Testis (tissue), 2 donors: ENCODE measurements at regions not wholly inside any gene's neighbourhood (a gene's known extent, or its start where the extent isn't known, plus 50 kb on each side); places are given as distances from the start of the nearest gene placed in this dataset.
"Not testable (repeated sequence)": the region's sequence is repeated elsewhere in the genome, so short reads cannot be mapped to it uniquely, and the experiment has no call there.

Experiments
- DNase-seq: peaks from one replicate; pipeline ENCODE4 v3.0.0-alpha.2; 2019
- H3K27ac ChIP-seq, 2 donors: fragments of 200-600 bp; sonication (generic); one replicate each; pipeline ENCODE4 v1.5.1; 2019
- H3K27me3 ChIP-seq: fragments of 200-600 bp; sonication (generic); one replicate; pipeline ENCODE4 v1.5.1; 2019
- H3K36me3 ChIP-seq: fragments of 200-600 bp; sonication (generic); one replicate; pipeline ENCODE4 v1.5.1; 2017; ENCODE audit warnings: low read depth; ENCODE audit errors: missing control alignments
- H3K4me1 ChIP-seq: fragments of 200-600 bp; sonication (generic); one replicate; pipeline ENCODE4 v1.5.1; 2019
- H3K4me3 ChIP-seq, 2 donors: fragments of 200-600 bp; sonication (generic); one replicate each; pipeline ENCODE4 v1.5.1; 2017 to 2019
- H3K9me3 ChIP-seq: fragments of 200-600 bp; sonication (generic); one replicate; pipeline ENCODE4 v1.5.1; 2017
- POLR2A ChIP-seq: fragments of 450-650 bp; IDR thresholded peaks from one replicate; pipeline ENCODE4 v1.6.1; 2017; ENCODE audit warnings: antibody characterized with exemption, mild to moderate bottlenecking, moderate library complexity
- WGBS, 2 donors: methylation state at CpG; one replicate each; pipeline ENCODE4 v1.1.5; 2018; 5-methylcytosine and 5-hydroxymethylcytosine counted together
- intact Hi-C: fragments of 100-400 bp; cut with DNase I; formaldehyde crosslinking; loops from one replicate; pipeline ENCODE4 v1.15.1; 2023; ENCODE audit warnings: low total_unique reads
- TF ChIP-seq, protein P1 (sequence below), 3 experiments: fragments of 450-650 bp in 2 of 3; fragments of 200-600 bp in 1 of 3; sonication (generic) in 1 of 3; IDR thresholded peaks; one replicate each; pipeline ENCODE4 v1.5.1; 2016 to 2019; ENCODE audit warnings: antibody characterized with exemption in 3 of 3, mild to moderate bottlenecking in 2 of 3, moderate library complexity in 1 of 3

DNA sequence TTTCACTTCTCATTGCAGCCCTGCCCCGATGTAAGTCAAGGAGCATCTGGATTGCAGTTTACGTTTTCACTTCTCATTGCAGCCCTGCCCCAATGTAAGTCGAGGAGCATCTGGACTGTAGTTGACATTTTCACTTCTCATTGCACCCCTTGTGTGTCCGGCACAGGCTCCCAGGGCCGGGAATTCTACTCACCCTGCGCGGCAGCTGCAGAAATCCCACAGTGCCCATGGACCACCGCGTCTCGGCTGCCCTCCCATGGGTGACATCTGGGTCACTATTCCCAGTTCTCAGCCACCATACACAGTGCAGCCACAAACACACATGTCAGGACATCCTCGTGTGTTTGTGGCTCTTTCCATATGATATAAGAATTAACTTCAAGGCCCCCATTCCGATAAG lies 378.5 kb downstream of the ADGRD1 start:
- H3K9me3 ChIP-seq = no peaks in the 10 kb centered on the region
- H3K4me3 ChIP-seq = no peak overlapping the region
- intact Hi-C loops = no loop called here
- no peaks in the 10 kb centered on the region for H3K27me3 ChIP-seq
- H3K27ac ChIP-seq = no peak overlapping the region
- H3K4me1 ChIP-seq = no peaks in the 10 kb centered on the region
- TF ChIP-seq, protein P1, sequence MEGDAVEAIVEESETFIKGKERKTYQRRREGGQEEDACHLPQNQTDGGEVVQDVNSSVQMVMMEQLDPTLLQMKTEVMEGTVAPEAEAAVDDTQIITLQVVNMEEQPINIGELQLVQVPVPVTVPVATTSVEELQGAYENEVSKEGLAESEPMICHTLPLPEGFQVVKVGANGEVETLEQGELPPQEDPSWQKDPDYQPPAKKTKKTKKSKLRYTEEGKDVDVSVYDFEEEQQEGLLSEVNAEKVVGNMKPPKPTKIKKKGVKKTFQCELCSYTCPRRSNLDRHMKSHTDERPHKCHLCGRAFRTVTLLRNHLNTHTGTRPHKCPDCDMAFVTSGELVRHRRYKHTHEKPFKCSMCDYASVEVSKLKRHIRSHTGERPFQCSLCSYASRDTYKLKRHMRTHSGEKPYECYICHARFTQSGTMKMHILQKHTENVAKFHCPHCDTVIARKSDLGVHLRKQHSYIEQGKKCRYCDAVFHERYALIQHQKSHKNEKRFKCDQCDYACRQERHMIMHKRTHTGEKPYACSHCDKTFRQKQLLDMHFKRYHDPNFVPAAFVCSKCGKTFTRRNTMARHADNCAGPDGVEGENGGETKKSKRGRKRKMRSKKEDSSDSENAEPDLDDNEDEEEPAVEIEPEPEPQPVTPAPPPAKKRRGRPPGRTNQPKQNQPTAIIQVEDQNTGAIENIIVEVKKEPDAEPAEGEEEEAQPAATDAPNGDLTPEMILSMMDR (IDR thresholded peaks at IDR 0.05) = no peak
- no peak for TF ChIP-seq POLR2A
- WGBS, 2 donors = 83 to 95% methylated on average over 10 to 12 of the region's 12 CpGs
- DNase-seq = no peak
- H3K36me3 ChIP-seq = no peaks in the 10 kb centered on the region

DNA sequence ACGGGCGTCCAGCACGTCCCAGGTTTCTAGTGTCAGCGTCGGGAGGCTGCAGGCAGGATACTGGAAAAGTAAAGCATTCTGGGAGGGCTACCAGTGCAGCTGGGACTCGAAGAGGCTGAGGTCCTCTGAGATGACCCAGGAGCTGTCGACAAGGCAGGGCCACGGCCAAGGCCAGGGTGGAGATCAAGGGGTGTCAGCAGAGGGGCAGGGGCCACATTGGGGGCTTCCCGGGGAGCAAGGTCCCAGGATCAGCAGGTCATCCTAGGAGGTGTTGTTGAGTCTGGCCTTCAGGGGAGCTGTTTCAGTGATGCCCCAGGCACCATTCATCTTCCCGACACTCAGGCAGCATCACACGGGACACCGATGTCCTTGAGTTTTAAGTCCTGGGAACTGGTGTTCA lies 377.8 kb upstream of the SFSWAP start:
- no peaks in the 10 kb centered on the region for H3K27me3 ChIP-seq
- 81 to 90% methylated on average over 7 to 12 of the region's 12 CpGs for WGBS, 2 donors
- no peak overlapping the region for H3K27ac ChIP-seq
- intact Hi-C loops = no loop called here
- H3K4me3 ChIP-seq = no peak overlapping the region
- DNase-seq = no peak
- TF ChIP-seq POLR2A = no peak
- TF ChIP-seq, protein P1 (IDR thresholded peaks at IDR 0.05) = no peak
- H3K9me3 ChIP-seq = no peaks in the 10 kb centered on the region
- H3K36me3 ChIP-seq = no peaks in the 10 kb centered on the region
- no peaks in the 10 kb centered on the region for H3K4me1 ChIP-seq

DNA sequence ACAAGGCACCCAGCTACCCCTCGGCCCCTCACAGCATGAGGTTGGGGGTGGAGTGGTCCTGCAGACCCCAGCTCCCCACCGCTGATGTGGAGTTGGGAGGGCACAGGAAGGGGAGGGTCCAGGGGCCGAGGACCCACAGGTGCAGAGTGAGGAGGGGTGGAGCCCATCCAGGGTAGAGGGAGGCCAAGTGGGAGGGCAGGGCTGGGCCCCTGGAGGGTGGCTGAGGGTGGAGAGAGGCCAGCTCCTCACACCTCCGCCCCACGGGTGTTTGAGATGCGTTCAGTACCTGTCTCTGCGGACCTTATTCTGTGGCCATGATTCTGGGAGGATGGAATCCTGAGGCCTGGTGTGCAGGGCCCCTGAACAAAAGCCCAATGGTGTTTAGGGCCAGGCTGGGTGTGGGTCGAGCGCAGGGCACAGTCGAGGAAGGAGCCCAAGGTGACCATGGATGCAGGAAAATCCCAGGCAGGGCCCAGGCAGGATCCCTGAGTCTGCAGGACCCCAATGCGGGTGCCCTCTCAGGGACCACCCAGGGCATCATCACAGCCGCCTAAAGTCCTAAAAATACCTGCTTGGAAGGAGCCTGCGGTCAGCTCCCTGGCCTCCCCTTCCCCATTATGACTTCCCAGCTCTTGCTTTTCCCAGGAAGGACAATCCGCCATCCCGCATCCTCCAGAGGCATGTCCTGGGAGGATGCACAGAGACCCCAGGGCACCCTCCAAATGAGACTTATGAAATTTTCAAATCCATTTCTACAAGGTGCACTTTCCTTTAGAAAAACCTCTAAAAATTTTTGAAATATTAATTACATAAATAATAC lies 377.1 kb upstream of the SFSWAP start:
- Histone ChIP-seq H3K4me3 (no peak overlapping the region), H3K36me3 (no peaks in the 10 kb centered on the region), H3K27ac (no peak overlapping the region), H3K9me3 (no peaks in the 10 kb centered on the region), H3K27me3 (no peaks in the 10 kb centered on the region), H3K4me1 (no peaks in the 10 kb centered on the region)
- DNase-seq = no peak
- WGBS, 2 donors = 90 to 91% methylated on average over 12 to 15 of the region's 15 CpGs
- intact Hi-C loops = no loop called here
- TF ChIP-seq POLR2A = no peak
- TF ChIP-seq, protein P1 (IDR thresholded peaks at IDR 0.05) = no peak

DNA sequence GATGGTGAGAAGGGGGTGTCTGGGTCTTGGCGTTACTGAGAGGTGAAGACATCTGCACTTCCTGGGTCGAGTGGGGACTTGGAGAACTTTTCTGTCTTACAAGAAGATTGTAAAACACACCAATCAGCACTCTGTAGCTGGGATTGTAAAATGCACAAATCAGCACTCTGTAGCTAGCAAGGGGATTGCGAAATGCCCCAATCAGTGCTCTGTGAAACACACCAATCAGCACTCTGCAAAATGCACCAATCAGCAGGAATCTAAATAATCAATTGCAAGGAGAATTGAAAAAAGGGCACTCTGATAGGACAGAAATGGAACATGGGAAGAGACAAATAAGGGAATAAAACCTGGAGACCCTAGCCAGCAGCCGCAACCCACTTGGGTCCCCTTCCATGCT lies 376.1 kb upstream of the SFSWAP start:
- Histone ChIP-seq H3K27ac (no peak overlapping the region), H3K9me3 (no peaks in the 10 kb centered on the region), H3K27me3 (no peaks in the 10 kb centered on the region), H3K4me1 (no peaks in the 10 kb centered on the region), H3K4me3 (no peak overlapping the region), H3K36me3 (no peaks in the 10 kb centered on the region)
- DNase-seq = no peak
- WGBS, 2 donors = 70 to 74% methylated on average over 4 of the region's 4 CpGs
- no peak for TF ChIP-seq POLR2A
- TF ChIP-seq, protein P1 (IDR thresholded peaks at IDR 0.05) = no peak
- intact Hi-C loops = no loop called here

DNA sequence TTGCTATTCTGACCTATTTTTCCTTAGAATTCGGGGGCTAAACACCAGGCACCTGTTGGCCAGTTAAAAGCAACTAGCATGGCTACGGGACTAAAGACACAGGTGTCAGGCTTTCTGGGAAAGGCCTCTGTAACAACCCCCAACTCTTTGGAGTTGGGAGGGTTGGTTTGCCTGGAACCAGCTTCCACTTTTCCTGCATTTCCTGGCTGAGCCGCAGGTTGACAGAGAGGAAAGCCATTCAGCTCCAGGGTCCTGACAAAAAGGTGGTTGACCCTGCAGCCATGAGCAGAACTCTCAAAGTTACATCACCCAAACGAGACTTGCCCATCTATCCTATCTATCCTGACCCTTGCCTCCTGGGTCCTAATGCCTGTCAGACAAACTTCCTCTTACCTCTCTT lies 375.4 kb upstream of the SFSWAP start:
- intact Hi-C loops = no loop called here
- no peak for DNase-seq
- no peak for TF ChIP-seq POLR2A
- TF ChIP-seq, protein P1 (IDR thresholded peaks at IDR 0.05) = no peak
- H3K4me3 ChIP-seq = no peak overlapping the region
- H3K9me3 ChIP-seq = no peaks in the 10 kb centered on the region
- no peaks in the 10 kb centered on the region for H3K36me3 ChIP-seq
- no peaks in the 10 kb centered on the region for H3K27me3 ChIP-seq
- no peak overlapping the region for H3K27ac ChIP-seq
- H3K4me1 ChIP-seq = no peaks in the 10 kb centered on the region
- WGBS, 2 donors = 57 to 74% methylated on average over 4 of the region's 4 CpGs

DNA sequence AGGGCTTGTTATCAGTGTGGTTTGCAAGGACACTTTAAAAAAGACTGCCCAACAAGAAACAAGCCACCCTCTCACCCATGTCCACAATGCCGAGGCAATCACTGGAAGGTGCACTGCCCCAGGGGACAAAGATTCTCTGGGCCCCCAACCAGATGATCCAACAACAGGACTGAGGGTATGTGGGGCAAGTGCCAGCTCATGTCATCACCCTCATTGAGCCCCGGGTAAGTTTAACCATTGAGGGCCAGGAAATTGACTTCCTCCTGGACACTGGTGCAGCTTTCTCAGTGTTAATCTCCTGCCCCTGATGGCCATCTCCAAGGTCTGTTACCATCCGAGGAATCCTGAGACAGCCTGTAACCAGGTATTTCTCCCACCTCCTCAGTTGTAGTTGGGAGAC lies 373.0 kb upstream of the SFSWAP start:
- H3K4me3 ChIP-seq, H3K36me3 ChIP-seq, H3K27ac ChIP-seq, intact Hi-C loops, H3K4me1 ChIP-seq, DNase-seq, H3K27me3 ChIP-seq, H3K9me3 ChIP-seq: not testable (repeated sequence)
- WGBS, 2 donors = 84 to 89% methylated on average over 3 of the region's 3 CpGs
